ENCODE measurements at regions not wholly inside any gene's neighbourhood (a gene's known extent, or its start where the extent isn't known, plus 50 kb on each side); places are given as distances from the start of the nearest gene placed in this dataset.

DNA sequence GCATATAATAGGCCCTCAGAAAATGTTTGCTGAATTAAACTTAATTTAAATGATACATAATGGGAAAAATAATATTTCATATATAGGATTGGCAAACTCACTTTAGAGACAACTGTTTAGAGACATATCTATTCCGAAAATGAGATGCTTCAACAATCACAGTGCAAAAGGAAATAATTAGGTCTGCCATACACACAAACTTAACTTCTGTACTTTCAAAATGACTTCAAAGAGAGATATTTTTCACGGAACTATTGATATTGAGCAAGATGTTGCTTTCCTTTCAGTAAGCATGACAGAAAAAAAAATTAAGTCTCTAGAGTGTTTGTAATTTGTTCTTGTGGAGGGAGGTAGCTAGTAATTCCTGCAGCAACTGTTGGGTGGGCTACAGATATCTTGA lies 769.5 kb downstream of the TUSC7 start:
- DNase-seq (ENCODE audit: low read depth, low spot score), result no peak
- no peak overlapping the region for H3K27ac ChIP-seq

GRCh38 chr3:117480525-117480924 lies 770.9 kb downstream of the TUSC7 start:
- H3K27ac ChIP-seq, result no peak overlapping the region
- no peak for DNase-seq (ENCODE audit: low read depth, low spot score)

DNA sequence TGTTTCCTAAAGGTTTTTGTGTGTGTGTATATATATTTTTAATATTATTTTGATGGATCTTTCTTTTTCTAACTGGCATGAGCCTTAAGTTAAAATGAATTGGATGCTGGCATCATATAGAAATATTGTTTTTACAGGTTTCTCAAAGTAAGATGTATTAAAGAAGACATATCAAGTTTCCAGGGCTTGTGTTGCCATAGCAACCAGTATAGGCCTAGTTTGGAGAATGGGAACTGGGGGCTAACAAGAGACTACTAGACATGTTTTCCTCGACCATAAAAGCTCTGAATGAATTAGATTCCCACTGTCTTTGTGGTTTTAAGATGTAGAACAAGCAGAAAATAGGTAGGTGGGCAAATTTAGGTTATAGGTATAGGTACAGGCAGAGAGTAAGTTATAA lies 771.4 kb downstream of the TUSC7 start:
- H3K27ac ChIP-seq, result no peak overlapping the region
- DNase-seq (ENCODE audit: low read depth, low spot score), result no peak

- DNase-seq (ENCODE audit: low read depth, low spot score), result no peak
- H3K27ac ChIP-seq, result no peak overlapping the region
Measured at GRCh38 chr3:117483839-117484238, 774.3 kb downstream of the TUSC7 start.

DNA sequence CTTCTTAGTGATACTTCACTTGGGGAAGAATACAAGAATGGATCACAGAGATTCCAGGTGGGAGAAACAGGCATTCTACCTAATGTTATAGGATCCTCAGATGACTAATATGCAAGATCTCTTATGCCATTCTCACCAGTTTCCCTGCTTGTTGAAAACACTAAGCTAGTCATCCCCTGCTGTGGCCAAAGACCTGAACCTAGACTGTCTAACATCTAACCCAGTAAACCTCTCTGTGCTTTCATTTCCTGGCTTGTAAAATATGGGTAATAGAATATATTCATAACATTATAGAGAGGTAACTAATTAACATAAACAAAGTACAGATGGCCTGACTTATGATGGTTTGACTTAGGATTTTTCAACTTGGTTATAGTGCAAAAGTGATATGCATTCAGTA lies 776.3 kb downstream of the TUSC7 start:
- no peak for DNase-seq (ENCODE audit: low read depth, low spot score)
- H3K27ac ChIP-seq, result no peak overlapping the region

- DNase-seq (ENCODE audit: low read depth, low spot score), result no peak
- no peak overlapping the region for H3K27ac ChIP-seq
Measured at GRCh38 chr3:117486719-117487716, 777.4 kb downstream of the TUSC7 start.

DNA sequence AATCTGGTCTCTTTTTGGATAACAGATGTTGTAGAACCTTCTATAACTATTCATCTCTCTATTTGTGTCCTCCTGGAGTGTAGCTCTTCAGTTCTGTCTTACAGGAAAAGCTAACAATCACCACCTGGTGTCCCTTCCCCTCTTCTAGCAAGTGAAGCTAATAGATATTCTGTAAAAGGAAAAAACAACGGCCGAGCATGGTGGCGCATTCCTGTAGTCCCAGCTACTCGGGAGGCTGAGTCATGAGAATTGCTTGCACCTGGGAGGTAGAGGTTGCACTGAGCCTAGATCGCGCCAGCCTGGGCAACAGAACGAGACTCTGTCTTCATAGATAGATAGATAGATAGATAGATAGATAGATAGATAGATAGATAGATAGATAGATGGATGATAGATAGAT lies 779.4 kb downstream of the TUSC7 start:
- DNase-seq (ENCODE audit: low read depth, low spot score), result no peak
- H3K27ac ChIP-seq, result no peak overlapping the region

DNA sequence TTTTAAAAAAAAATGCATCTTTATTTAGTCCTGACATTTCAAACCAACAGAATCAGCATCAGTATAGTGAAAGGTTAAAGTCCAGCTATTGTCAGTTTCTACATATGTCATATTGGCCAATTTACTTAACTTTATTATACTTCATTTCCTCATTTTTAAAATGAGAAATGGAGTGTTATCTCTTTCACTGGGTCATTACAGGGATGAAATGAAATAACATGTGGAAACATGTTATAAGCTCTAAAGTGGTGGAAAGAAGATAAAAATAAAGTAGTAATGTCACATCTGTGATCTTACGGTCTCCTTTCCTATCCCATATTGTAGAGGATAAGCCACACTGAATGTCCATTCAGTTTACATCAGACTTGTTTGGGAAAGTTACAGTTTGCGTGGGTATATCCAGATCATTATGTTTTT lies 780.1 kb downstream of the TUSC7 start:
- H3K27ac ChIP-seq, result no peak overlapping the region
- DNase-seq (ENCODE audit: low read depth, low spot score), result no peak

- no peak for DNase-seq (ENCODE audit: low read depth, low spot score)
Measured at GRCh38 chr3:117490716-117491115, 781.1 kb downstream of the TUSC7 start.

GRCh38 chr3:117495620-117496019 lies 786.0 kb downstream of the TUSC7 start:
- H3K27ac ChIP-seq, result no peak overlapping the region
- no peak for DNase-seq (ENCODE audit: low read depth, low spot score)

More at GRCh38 chr3:117490716-117491115, 781.1 kb downstream of the TUSC7 start:
- no peak overlapping the region for H3K27ac ChIP-seq

- no peak overlapping the region for H3K27ac ChIP-seq
- DNase-seq (ENCODE audit: low read depth, low spot score), result no peak
Measured at GRCh38 chr3:117499189-117499870, 789.8 kb downstream of the TUSC7 start.

DNA sequence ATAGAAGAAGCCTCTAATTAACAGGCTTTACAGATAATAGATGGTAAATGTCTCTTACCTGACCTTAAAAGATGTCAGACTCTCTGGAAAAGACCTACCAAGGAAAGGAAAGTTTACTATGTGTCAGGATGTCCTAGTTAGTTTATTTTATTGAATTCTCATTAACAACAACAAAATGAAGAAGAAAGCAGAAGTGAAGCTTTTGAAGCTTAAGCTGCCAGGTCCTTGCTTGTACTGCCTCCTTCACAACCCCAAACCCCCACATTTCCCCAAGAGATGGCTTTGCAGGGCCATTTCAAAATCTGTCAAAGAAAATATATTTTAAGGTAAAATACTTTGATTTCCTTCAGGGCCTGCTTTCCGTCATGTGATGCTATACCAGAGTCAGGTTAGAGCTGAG lies 798.4 kb downstream of the TUSC7 start:
- DNase-seq (ENCODE audit: low read depth, low spot score), result no peak

DNA sequence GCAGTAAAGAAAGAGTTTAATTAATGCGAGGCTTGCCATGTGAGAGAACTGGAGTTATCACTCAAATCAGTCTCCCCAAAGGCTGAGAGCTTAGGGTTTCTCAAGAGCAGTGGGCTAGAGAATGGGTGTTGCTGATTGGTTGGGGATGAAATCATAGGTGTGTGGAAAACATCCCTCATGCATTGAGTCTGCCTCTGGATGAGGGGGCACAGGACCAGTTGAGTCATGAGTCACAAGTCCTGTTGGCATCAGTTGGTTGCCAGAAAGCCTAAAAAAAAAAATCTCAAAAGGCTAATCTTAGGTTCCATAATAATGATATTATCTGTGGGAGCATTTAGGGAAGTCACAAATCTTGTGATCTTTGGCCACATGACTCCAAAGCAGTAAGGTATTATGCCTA lies 800.3 kb downstream of the TUSC7 start:
- DNase-seq (ENCODE audit: low read depth, low spot score), result no peak
- H3K27ac ChIP-seq, result no peak overlapping the region

More for the DNA sequence above, 798.4 kb downstream of the TUSC7 start:
- H3K27ac ChIP-seq, result no peak overlapping the region

DNA sequence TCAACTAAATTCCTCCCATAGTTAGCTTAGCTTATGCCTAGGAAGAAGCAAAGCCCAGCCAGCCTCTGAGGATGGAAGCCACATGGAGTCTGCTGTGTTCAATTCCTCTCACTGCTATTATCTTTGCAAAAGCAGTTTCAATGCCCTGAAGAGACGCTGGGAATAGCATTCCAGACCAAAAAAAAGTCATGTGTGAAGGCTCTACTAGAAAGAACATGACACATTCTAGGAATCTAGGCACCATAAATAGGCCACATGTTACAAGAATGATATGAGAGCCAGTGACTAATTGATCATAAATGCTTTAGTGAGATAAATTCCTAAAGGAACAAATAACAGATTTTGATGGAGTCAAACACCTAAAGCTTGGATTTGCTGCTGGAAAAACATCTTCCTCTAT lies 800.8 kb downstream of the TUSC7 start:
- no peak overlapping the region for H3K27ac ChIP-seq
- no peak for DNase-seq (ENCODE audit: low read depth, low spot score)

DNA sequence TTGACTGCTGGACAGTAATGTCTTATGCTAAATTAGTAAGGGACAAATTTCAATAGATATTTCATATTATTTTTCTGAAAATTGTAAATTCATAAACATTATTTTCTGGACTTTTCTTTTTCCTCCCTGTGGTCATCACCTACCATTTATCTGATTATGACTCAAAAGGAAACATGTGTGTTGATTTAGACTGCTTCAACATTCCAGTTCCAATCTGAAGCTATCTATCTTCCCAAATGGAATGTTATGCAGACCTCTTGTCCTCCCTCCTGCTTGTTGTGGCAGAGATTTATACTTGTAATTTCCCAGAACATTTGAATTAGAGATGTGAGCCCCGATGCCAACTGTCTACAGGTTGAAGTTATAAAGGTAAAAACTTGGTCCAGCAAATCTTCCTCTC lies 803.4 kb downstream of the TUSC7 start:
- H3K27ac ChIP-seq, result no peak overlapping the region
- no peak for DNase-seq (ENCODE audit: low read depth, low spot score)

- H3K27ac ChIP-seq, result no peak overlapping the region
- DNase-seq (ENCODE audit: low read depth, low spot score), result no peak
Measured at GRCh38 chr3:117515309-117515708, 805.7 kb downstream of the TUSC7 start.

- H3K27ac ChIP-seq, result no peak overlapping the region
- no peak for DNase-seq (ENCODE audit: low read depth, low spot score)
Measured at GRCh38 chr3:117518364-117518763, 808.8 kb downstream of the TUSC7 start.

GRCh38 chr3:117519776-117520175 lies 810.2 kb downstream of the TUSC7 start:
- DNase-seq (ENCODE audit: low read depth, low spot score), result no peak
- no peak overlapping the region for H3K27ac ChIP-seq

- no peak overlapping the region for H3K27ac ChIP-seq
- no peak for DNase-seq (ENCODE audit: low read depth, low spot score)
Measured at GRCh38 chr3:117520582-117520981, 811.0 kb downstream of the TUSC7 start.

- no peak for DNase-seq (ENCODE audit: low read depth, low spot score)
Measured at GRCh38 chr3:117523418-117523817, 813.8 kb downstream of the TUSC7 start.

GRCh38 chr3:117524890-117525289 lies 815.3 kb downstream of the TUSC7 start:
- no peak overlapping the region for H3K27ac ChIP-seq
- DNase-seq (ENCODE audit: low read depth, low spot score), result no peak

More at GRCh38 chr3:117523418-117523817, 813.8 kb downstream of the TUSC7 start:
- H3K27ac ChIP-seq, result no peak overlapping the region

Measured in epithelial cell of prostate (primary cell).